Tibial nerve (tissue), 4 donors: ENCODE measurements at regions not wholly inside any gene's neighbourhood (a gene's known extent, or its start where the extent isn't known, plus 50 kb on each side); places are given as distances from the start of the nearest gene placed in this dataset.

ENCODE experiments used
- EP300 ChIP-seq, 2 donors: sonication (generic); formaldehyde crosslinking; IDR thresholded peaks; one replicate each; pipeline ENCODE4 v1.6.1; 2017; ENCODE audit warnings: antibody characterized with exemption in 2 of 2, mild to moderate bottlenecking in 1 of 2
- POLR2A ChIP-seq, 2 donors: fragments of 450-650 bp; IDR thresholded peaks; one replicate each; pipeline ENCODE4 v1.6.1; 2017; ENCODE audit warnings: antibody characterized with exemption in 2 of 2, mild to moderate bottlenecking in 2 of 2, moderate library complexity in 2 of 2
- TF ChIP-seq, protein P1 (sequence below), 5 experiments: fragments of 200-600 bp in 3 of 5; fragments of 450-650 bp in 2 of 5; sonication (generic) in 3 of 5; IDR thresholded peaks; one replicate each; pipeline ENCODE4 v1.5.1; 2016 to 2019; ENCODE audit warnings: antibody characterized with exemption in 5 of 5, mild to moderate bottlenecking in 3 of 5, moderate library complexity in 2 of 5

DNA sequence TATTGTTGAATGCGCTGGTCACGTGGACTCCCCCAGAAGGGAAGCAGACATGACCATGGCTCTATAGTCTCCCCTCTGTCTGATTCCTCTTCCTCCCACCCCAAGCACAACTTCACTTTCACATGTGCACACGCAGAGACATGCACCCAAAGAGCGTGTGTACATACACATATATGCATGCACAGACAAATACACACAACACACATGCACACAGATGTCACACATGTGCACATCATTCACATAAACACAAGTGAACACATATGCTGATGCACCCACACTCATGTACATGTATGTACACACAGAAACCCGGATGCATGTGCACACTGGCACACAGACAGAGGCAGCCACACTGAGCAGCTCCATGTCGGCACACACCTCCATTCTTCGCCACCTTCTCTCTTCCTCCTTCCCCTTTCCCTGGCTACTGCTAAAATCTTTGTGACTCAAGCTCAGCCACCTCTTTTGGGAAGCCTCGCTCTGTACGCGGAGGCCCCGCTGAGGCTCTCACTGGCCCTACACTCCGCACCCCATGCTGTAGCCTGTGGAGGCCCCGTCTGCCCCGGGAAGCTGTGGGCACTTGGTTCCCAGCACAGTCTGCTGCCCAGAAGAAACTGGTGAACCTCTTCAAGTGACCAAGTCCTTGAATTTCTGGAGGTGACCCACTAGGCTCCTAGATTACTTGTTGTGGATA is 101.6 kb upstream of the TEX51 start:
- TF ChIP-seq, protein P1, sequence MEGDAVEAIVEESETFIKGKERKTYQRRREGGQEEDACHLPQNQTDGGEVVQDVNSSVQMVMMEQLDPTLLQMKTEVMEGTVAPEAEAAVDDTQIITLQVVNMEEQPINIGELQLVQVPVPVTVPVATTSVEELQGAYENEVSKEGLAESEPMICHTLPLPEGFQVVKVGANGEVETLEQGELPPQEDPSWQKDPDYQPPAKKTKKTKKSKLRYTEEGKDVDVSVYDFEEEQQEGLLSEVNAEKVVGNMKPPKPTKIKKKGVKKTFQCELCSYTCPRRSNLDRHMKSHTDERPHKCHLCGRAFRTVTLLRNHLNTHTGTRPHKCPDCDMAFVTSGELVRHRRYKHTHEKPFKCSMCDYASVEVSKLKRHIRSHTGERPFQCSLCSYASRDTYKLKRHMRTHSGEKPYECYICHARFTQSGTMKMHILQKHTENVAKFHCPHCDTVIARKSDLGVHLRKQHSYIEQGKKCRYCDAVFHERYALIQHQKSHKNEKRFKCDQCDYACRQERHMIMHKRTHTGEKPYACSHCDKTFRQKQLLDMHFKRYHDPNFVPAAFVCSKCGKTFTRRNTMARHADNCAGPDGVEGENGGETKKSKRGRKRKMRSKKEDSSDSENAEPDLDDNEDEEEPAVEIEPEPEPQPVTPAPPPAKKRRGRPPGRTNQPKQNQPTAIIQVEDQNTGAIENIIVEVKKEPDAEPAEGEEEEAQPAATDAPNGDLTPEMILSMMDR (IDR thresholded peaks at IDR 0.05): no peak
- TF ChIP-seq POLR2A (IDR thresholded peaks at IDR 0.05) (no peak), EP300 (IDR thresholded peaks at IDR 0.05) (no peak)
